T-cell (primary cell): ENCODE measurements at regions not wholly inside any gene's neighbourhood (a gene's known extent, or its start where the extent isn't known, plus 50 kb on each side); places are given as distances from the start of the nearest gene placed in this dataset.

ENCODE experiments used
- ATAC-seq, 4 experiments: fragments of 200-7000 bp in 3 of 4; fragments of 150-1000 bp in 1 of 4; cut with Tn5 transposase; replicated peaks in 1 of 4; 1 replicate in 3 of 4; 2 replicates in 1 of 4; pipeline ENCODE4 v1.10.0; 2021; ENCODE audit warnings: moderate library complexity in 3 of 4, mild to moderate bottlenecking in 2 of 4, moderate number of reproducible peaks in 1 of 4
- CTCF ChIA-PET, 2 donors: fragments of 300-600 bp; sonication (Branson Sonifier 250); formaldehyde crosslinking; loops; one replicate each; lab custom pipeline; 2022; ENCODE audit warnings: antibody characterized with exemption in 2 of 2; lab: Charles Lee
- POLR2A ChIA-PET, 2 donors: fragments of 300-600 bp; sonication (Branson Sonifier 250); formaldehyde crosslinking; loops; one replicate each; lab custom pipeline; 2022; ENCODE audit warnings: antibody characterized with exemption in 2 of 2; lab: Charles Lee
- DNase-seq, 35 experiments: peaks; one replicate each; pipeline versions ENCODE4 v3.0.0 to v3.0.0-alpha.2; 2013 to 2023
- H3K27ac ChIP-seq: one replicate; pipeline ENCODE4 v1.5.1; 2013; ENCODE audit warnings: low read length
- H3K27me3 ChIP-seq, 2 experiments: replicated peaks in 1 of 2; 1 replicate in 1 of 2; 2 replicates in 1 of 2; pipeline versions ENCODE4 v1.6.1 to v1.7.0; 2013; ENCODE audit warnings: low read length in 1 of 2, mixed read lengths in 1 of 2; ENCODE audit not compliant: control insufficient read depth in 2 of 2, insufficient read depth in 2 of 2; ENCODE audit errors: extremely low read depth in 1 of 2
- H3K36me3 ChIP-seq, 2 donors: 1 replicate in 1 of 2; 2 replicates in 1 of 2; pipeline versions ENCODE4 v1.6.1 to v1.7.0; 2013; ENCODE audit warnings: low read length in 1 of 2; ENCODE audit not compliant: control insufficient read depth in 2 of 2, insufficient read depth in 1 of 2; ENCODE audit errors: extremely low read depth in 1 of 2
- H3K4me1 ChIP-seq, 2 experiments: 1 replicate in 1 of 2; 2 replicates in 1 of 2; pipeline versions ENCODE4 v1.6.1 to v1.7.0; 2013; ENCODE audit warnings: low read length in 2 of 2, mixed read lengths in 1 of 2; ENCODE audit not compliant: insufficient read depth in 2 of 2, control insufficient read depth in 1 of 2; ENCODE audit errors: extremely low read depth in 1 of 2
- H3K4me3 ChIP-seq, 2 donors: 1 replicate in 1 of 2; 2 replicates in 1 of 2; pipeline versions ENCODE4 v1.5.1 to v1.7.0; 2013; ENCODE audit warnings: mild to moderate bottlenecking in 2 of 2, low read length in 1 of 2, moderate library complexity in 1 of 2; ENCODE audit not compliant: control insufficient read depth in 1 of 2; ENCODE audit errors: extremely low read depth in 1 of 2
- H3K9me3 ChIP-seq: 2 replicates; pipeline ENCODE4 v1.7.0; 2013
- H3K27ac Mint-ChIP-seq, 2 donors: one replicate each; pipeline ENCODE4 v1.8.0; 2020 to 2021; ENCODE audit warnings: mild to moderate bottlenecking in 2 of 2, mixed read lengths in 2 of 2
- H3K27me3 Mint-ChIP-seq, 2 donors: one replicate each; pipeline ENCODE4 v1.8.0; 2021 to 2022; ENCODE audit warnings: mixed read lengths in 2 of 2
- H3K36me3 Mint-ChIP-seq: one replicate; pipeline ENCODE4 v1.8.0; 2021; ENCODE audit warnings: mixed read lengths
- H3K4me1 Mint-ChIP-seq, 3 donors: one replicate each; pipeline ENCODE4 v1.8.0; 2020 to 2022; ENCODE audit warnings: mixed read lengths in 3 of 3, mild to moderate bottlenecking in 1 of 3
- H3K4me3 Mint-ChIP-seq, 3 donors: one replicate each; pipeline ENCODE4 v1.8.0; 2020 to 2022; ENCODE audit warnings: mild to moderate bottlenecking in 3 of 3, mixed read lengths in 3 of 3, moderate library complexity in 3 of 3
- H3K9me3 Mint-ChIP-seq, 3 donors: one replicate each; pipeline ENCODE4 v1.8.0; 2020 to 2022; ENCODE audit warnings: mixed read lengths in 3 of 3
- WGBS: methylation state at CpG from one replicate; pipeline ENCODE4 v1.1.5; 2013; ENCODE audit warnings: missing lambda C conversion rate; ENCODE audit not compliant: insufficient coverage; 5-methylcytosine and 5-hydroxymethylcytosine counted together

DNA sequence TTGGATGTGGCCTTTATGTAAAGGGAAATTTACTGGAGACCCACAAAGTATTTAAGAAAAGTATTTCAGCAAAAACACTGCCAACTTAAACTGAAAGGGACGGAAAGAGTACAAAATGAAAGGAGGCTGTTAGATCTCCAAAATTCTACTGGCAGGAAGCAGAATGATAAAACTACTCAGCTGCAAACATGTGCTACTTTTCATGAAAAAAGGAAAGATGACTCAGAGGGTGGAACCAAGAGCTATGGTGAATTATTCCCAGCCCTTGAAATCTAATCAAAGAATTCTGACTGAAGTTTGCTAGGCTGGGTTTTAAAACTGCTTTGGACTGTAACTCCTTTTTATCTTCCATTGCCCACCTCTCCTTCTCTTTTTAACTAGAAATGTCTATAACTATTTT lies 58.6 kb upstream of the ZBED3 start:
- no peaks in the 10 kb centered on the region for H3K9me3 Mint-ChIP-seq
- Histone ChIP-seq H3K9me3 (no peaks in the 10 kb centered on the region), H3K36me3 (no peaks in the 10 kb centered on the region), H3K4me1 (no peaks in the 10 kb centered on the region), H3K27ac (no peak overlapping the region), H3K27me3 (no peaks in the 10 kb centered on the region), H3K4me3 (no peak overlapping the region)
- DNase-seq: no peak
- peak in 3 of 4 experiments; percentile 61 to 71 (median 66) for ATAC-seq
- no CpG with 5 or more reads among the region's 1 CpG for WGBS
- no peaks in the 10 kb centered on the region for H3K36me3 Mint-ChIP-seq
- ChIA-PET CTCF (interaction anchor here (0.5 to 2.9 kb wide), 11 partner anchors 8 to 863 kb away, joined by 3 to 20 read pairs (median 6); partner anchors contain the start of gene WDR41 (in 2 of the 2)), POLR2A (no interaction called here)
- H3K4me1 Mint-ChIP-seq: peaks cover 7 to 21% (median 18%) of the 10 kb centered on the region in 3 donors
- peaks cover 3 to 9% of the 10 kb centered on the region in 2 donors for H3K27me3 Mint-ChIP-seq
- H3K4me3 Mint-ChIP-seq: no peak overlapping the region
- H3K27ac Mint-ChIP-seq: peak overlapping the region; percentile 23 to 68

DNA sequence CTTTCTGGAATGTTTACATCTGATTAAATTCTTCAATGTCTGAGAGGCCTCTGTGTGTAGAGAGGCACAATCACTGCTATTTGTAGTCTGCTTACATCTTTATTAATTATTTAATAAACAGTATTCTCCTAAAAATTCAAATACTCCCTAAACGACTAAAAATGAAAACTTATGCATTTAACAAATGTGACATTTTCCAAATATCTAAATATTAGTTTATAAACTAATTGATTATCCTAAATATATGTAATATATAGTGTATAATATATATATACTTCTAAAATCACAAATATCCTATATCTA lies 57.7 kb upstream of the ZBED3 start:
- no peak for ATAC-seq
- Histone ChIP-seq H3K27ac (no peak overlapping the region), H3K36me3 (no peaks in the 10 kb centered on the region), H3K27me3 (no peaks in the 10 kb centered on the region), H3K4me3 (no peak overlapping the region), H3K4me1 (no peaks in the 10 kb centered on the region), H3K9me3 (no peaks in the 10 kb centered on the region)
- no peaks in the 10 kb centered on the region for H3K36me3 Mint-ChIP-seq
- H3K27me3 Mint-ChIP-seq: peaks cover 3 to 9% of the 10 kb centered on the region in 2 donors
- no peak overlapping the region for H3K4me3 Mint-ChIP-seq
- DNase-seq: no peak
- no peaks in the 10 kb centered on the region for H3K9me3 Mint-ChIP-seq
- CTCF ChIA-PET: interaction anchor here (0.5 to 2.9 kb wide), 15 partner anchors 9 to 684 kb away, joined by 3 to 20 read pairs (median 4); partner anchors contain the start of gene WDR41 (in 2 of the 2)
- WGBS: no CpG with 5 or more reads among the region's 1 CpG
- peaks cover 7 to 21% (median 18%) of the 10 kb centered on the region in 3 donors for H3K4me1 Mint-ChIP-seq
- POLR2A ChIA-PET: no interaction called here
- H3K27ac Mint-ChIP-seq: no peak overlapping the region

DNA sequence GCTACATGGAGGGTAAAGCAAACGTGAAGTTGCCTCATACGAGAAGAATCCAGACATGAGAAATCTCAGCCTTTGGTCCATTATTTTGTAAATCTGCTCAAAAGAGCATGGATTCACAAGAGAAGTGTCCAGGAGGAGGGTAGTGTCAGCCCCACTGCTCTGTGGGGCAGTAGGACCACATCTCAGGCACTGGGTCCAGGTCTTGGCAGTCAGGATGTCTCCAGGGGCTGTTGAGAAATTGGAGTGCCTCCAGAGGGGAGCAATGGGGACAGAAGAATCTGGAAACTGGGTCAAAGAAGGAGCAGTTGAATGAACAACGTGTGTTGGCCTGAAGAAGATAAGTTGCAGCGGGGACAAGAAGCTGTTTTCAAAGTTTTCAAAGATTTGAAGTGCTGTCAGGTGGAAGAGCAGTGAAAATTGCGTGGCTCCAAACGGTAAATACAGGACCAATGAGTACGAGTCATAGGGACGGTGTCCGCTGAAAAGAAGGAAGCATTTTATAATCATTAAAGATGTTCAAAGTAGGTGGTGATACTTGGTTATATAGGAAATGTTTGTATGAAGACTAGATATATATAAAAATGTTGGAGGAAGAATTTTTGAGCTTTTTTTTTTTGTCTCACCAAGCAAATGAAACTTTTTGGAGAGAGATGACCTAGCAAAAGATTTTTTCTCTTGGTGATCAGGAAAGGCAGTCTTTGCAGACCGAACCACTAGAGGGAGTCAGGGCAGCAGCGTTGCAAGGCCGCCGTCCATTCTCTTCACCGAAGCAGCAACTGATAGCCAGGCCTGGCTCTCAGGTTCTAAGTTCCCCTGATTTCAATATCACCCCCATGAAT lies 57.1 kb upstream of the ZBED3 start:
- 84% methylated on average over 9 of the region's 14 CpGs for WGBS
- Histone ChIP-seq H3K4me1 (no peaks in the 10 kb centered on the region), H3K36me3 (no peaks in the 10 kb centered on the region), H3K27ac (no peak overlapping the region), H3K9me3 (no peaks in the 10 kb centered on the region), H3K4me3 (no peak overlapping the region), H3K27me3 (no peaks in the 10 kb centered on the region)
- Mint-ChIP-seq H3K36me3 (no peaks in the 10 kb centered on the region), H3K4me1 (peaks cover 7 to 21% (median 18%) of the 10 kb centered on the region in 3 donors), H3K27me3 (peaks cover 3 to 9% of the 10 kb centered on the region in 2 donors), H3K9me3 (no peaks in the 10 kb centered on the region), H3K27ac (no peak overlapping the region), H3K4me3 (no peak overlapping the region)
- DNase-seq (peak; percentile 9 to 77 (median 49)), ATAC-seq (peak in 3 of 4 experiments; percentile 54 to 69 (median 68))
- ChIA-PET POLR2A (interaction anchor here (0.5 to 0.6 kb wide), 3 partner anchors 52 to 896 kb away, joined by 3 to 5 read pairs (median 4); partner anchors contain the start of gene WDR41 (in 1 of the 2)), CTCF (interaction anchor here (0.5 to 2.9 kb wide), 21 partner anchors 8 to 1216 kb away, joined by 3 to 20 read pairs (median 3); partner anchors contain the start of genes WDR41 (in 2 of the 2) and SCAMP1 (in 1 of the 2))

DNA sequence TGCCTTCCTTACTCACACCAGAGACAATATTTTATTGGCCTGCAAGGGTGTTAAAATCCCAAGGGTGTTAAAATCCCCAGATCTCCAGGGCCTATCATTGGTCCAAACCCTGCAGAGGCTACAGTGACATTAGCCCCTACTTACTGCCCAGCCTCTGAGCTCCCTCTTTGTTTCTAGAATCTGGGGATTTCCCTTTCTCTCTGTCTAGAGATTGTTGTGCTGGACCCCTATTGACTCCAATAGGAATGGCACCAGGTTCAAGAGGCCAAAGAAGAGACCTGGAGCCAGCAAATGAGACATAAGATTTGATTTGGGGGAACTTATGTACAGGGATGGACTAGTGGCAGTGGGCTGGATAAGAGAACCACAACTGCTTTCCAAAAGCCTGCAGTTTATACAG lies 53.3 kb upstream of the ZBED3 start:
- ATAC-seq (no peak), DNase-seq (no peak)
- no peak overlapping the region for H3K4me3 Mint-ChIP-seq
- ChIA-PET POLR2A (interaction anchor here in 1 of 2 donors (0.5 to 0.6 kb wide), 2 partner anchors 188 to 932 kb away, joined by 3 read pairs; no protein-coding TSS in a partner anchor), CTCF (interaction anchor here in 1 of 2 donors (0.6 kb wide), 1 partner anchor 9 kb away, joined by 3 read pairs; no protein-coding TSS in a partner anchor)
- Histone ChIP-seq H3K9me3 (no peaks in the 10 kb centered on the region), H3K36me3 (no peaks in the 10 kb centered on the region), H3K4me3 (no peak overlapping the region), H3K27ac (no peak overlapping the region), H3K4me1 (no peaks in the 10 kb centered on the region), H3K27me3 (no peaks in the 10 kb centered on the region)
- no peak overlapping the region for H3K27ac Mint-ChIP-seq
- no peaks in the 10 kb centered on the region for H3K36me3 Mint-ChIP-seq
- no peaks in the 10 kb centered on the region for H3K9me3 Mint-ChIP-seq
- peaks cover 6 to 9% of the 10 kb centered on the region in 2 donors for H3K27me3 Mint-ChIP-seq
- H3K4me1 Mint-ChIP-seq: peaks cover 5 to 7% (median 6%) of the 10 kb centered on the region in 3 donors

DNA sequence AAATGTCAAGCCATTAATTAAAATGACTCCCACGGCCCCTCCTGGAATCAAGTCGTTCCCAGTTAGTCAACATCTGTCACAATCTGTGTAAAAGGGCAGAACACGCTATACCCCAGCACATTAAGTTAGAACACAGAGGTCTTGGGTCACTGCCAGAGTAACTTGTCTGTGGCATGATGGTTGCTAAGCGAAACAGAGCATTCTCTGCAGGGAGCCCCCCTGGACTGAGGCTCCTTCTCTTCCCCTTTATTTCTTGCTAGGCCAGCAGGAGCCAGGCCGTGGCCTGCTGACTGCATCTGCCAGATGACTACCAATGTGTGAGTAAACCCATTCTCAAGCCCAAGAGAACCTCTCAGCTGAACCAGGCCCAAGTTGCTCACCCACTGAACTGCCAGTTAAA lies 51.9 kb upstream of the ZBED3 start:
- Histone ChIP-seq H3K4me1 (no peaks in the 10 kb centered on the region), H3K36me3 (no peaks in the 10 kb centered on the region), H3K4me3 (no peak overlapping the region), H3K9me3 (no peaks in the 10 kb centered on the region), H3K27me3 (no peaks in the 10 kb centered on the region), H3K27ac (no peak overlapping the region)
- no peak for DNase-seq
- Mint-ChIP-seq H3K4me3 (no peak overlapping the region), H3K9me3 (no peaks in the 10 kb centered on the region), H3K27ac (no peak overlapping the region), H3K36me3 (no peaks in the 10 kb centered on the region), H3K27me3 (peaks cover 8 to 12% of the 10 kb centered on the region in 2 donors), H3K4me1 (peaks cover 0 to under 1% (median 0%) of the 10 kb centered on the region in 3 donors)
- 79% methylated on average over 4 of the region's 5 CpGs for WGBS
- ChIA-PET CTCF (no interaction called here), POLR2A (interaction anchor here in 1 of 2 donors (1.2 kb wide), 1 partner anchor 11 kb away, joined by 6 read pairs; no protein-coding TSS in a partner anchor)
- ATAC-seq: no peak
